G401 (cell line): ENCODE measurements at regions not wholly inside any gene's neighbourhood (a gene's known extent, or its start where the extent isn't known, plus 50 kb on each side); places are given as distances from the start of the nearest gene placed in this dataset.

Experiments
- DNase-seq: peaks from one replicate; pipeline ENCODE4 v3.0.0-alpha.2; 2015; ENCODE audit warnings: low spot score
- in situ Hi-C: cut with HindIII; loops from 2 replicates; pipeline ENCODE4 v1.10.0; 2016; ENCODE audit warnings: low sequenced_read_pairs, mixed read lengths

- in situ Hi-C loops: no loop called here
- DNase-seq: no peak
These were observed 85.4 kb upstream of the ETV6 start for GRCh38 chr12:11563785-11564739.

GRCh38 chr12:11564984-11565651 is 84.4 kb upstream of the ETV6 start:
- in situ Hi-C loops: no loop called here
- DNase-seq: no peak

GRCh38 chr12:11565752-11566151 is 83.7 kb upstream of the ETV6 start:
- in situ Hi-C loops: no loop called here
- no peak for DNase-seq

- in situ Hi-C loops: no loop called here
- DNase-seq: no peak
These were observed 81.2 kb upstream of the ETV6 start for GRCh38 chr12:11568155-11568761.

- no peak for DNase-seq
- in situ Hi-C loops: no loop called here
These were observed 80.6 kb upstream of the ETV6 start for GRCh38 chr12:11568762-11569478.

GRCh38 chr12:11569716-11570115 is 79.8 kb upstream of the ETV6 start:
- DNase-seq: no peak
- in situ Hi-C loops: no loop called here

- no peak for DNase-seq
- in situ Hi-C loops: no loop called here
These were observed 75.6 kb upstream of the ETV6 start for GRCh38 chr12:11573880-11574279.

- no peak for DNase-seq
These were observed 73.4 kb upstream of the ETV6 start for GRCh38 chr12:11576104-11576503.

GRCh38 chr12:11577658-11578260 is 71.7 kb upstream of the ETV6 start:
- no peak for DNase-seq
- in situ Hi-C loops: no loop called here

More at GRCh38 chr12:11576104-11576503, 73.4 kb upstream of the ETV6 start:
- in situ Hi-C loops: no loop called here

- in situ Hi-C loops: no loop called here
These were observed 70.9 kb upstream of the ETV6 start for GRCh38 chr12:11578461-11578993.

GRCh38 chr12:11580125-11580751 is 69.2 kb upstream of the ETV6 start:
- DNase-seq: peak; percentile 3
- in situ Hi-C loops: no loop called here

More at GRCh38 chr12:11578461-11578993, 70.9 kb upstream of the ETV6 start:
- no peak for DNase-seq

GRCh38 chr12:11581179-11581755 is 68.2 kb upstream of the ETV6 start:
- peak; percentile 65 for DNase-seq
- in situ Hi-C loops: no loop called here

GRCh38 chr12:11584221-11584855 is 65.1 kb upstream of the ETV6 start:
- peak; percentile 54 for DNase-seq
- in situ Hi-C loops: no loop called here

- DNase-seq: no peak
- in situ Hi-C loops: no loop called here
These were observed 57.0 kb upstream of the ETV6 start for GRCh38 chr12:11592484-11592883.

GRCh38 chr12:11593013-11593412 is 56.5 kb upstream of the ETV6 start:
- no peak for DNase-seq
- in situ Hi-C loops: no loop called here

GRCh38 chr12:11595080-11595479 is 54.4 kb upstream of the ETV6 start:
- in situ Hi-C loops: no loop called here
- no peak for DNase-seq

GRCh38 chr12:11596141-11596540 is 53.3 kb upstream of the ETV6 start:
- DNase-seq: no peak
- in situ Hi-C loops: no loop called here

GRCh38 chr12:11598900-11599299 is 50.6 kb upstream of the ETV6 start:
- no peak for DNase-seq
- in situ Hi-C loops: no loop called here
